Mucosa of rectum (tissue), 2 donors: ENCODE measurements at regions not wholly inside any gene's neighbourhood (a gene's known extent, or its start where the extent isn't known, plus 50 kb on each side); places are given as distances from the start of the nearest gene placed in this dataset.

Source experiments
- H3K27ac ChIP-seq, 2 donors: one replicate each; pipeline ENCODE4 v1.7.0; 2013; ENCODE audit warnings: inconsistent platforms in 2 of 2, low read depth in 2 of 2, low read length in 2 of 2
- H3K27me3 ChIP-seq, 2 donors: one replicate each; pipeline ENCODE4 v1.7.0; 2013; ENCODE audit warnings: low read length in 2 of 2; ENCODE audit not compliant: control insufficient read depth in 2 of 2, insufficient read depth in 2 of 2
- H3K36me3 ChIP-seq, 2 donors: one replicate each; pipeline ENCODE4 v1.7.0; 2013; ENCODE audit warnings: low read length in 2 of 2; ENCODE audit not compliant: control insufficient read depth in 2 of 2, insufficient read depth in 2 of 2
- H3K4me1 ChIP-seq, 2 donors: one replicate each; pipeline ENCODE4 v1.7.0; 2013; ENCODE audit warnings: low read length in 2 of 2, mild to moderate bottlenecking in 1 of 2; ENCODE audit not compliant: control insufficient read depth in 2 of 2, insufficient read depth in 2 of 2
- H3K4me3 ChIP-seq, 2 donors: one replicate each; pipeline ENCODE4 v1.7.0; 2013; ENCODE audit warnings: low read length in 2 of 2
- H3K9ac ChIP-seq, 2 donors: one replicate each; pipeline ENCODE4 v1.7.0; 2013; ENCODE audit warnings: low read length in 2 of 2, low read depth in 1 of 2, mild to moderate bottlenecking in 1 of 2
- H3K9me3 ChIP-seq, 2 donors: one replicate each; pipeline ENCODE4 v1.7.0; 2013; ENCODE audit warnings: low read length in 2 of 2; ENCODE audit not compliant: control insufficient read depth in 2 of 2
- donor health status: healthy.
- donor health status: Normal muscosa, but diverticular disease.

DNA sequence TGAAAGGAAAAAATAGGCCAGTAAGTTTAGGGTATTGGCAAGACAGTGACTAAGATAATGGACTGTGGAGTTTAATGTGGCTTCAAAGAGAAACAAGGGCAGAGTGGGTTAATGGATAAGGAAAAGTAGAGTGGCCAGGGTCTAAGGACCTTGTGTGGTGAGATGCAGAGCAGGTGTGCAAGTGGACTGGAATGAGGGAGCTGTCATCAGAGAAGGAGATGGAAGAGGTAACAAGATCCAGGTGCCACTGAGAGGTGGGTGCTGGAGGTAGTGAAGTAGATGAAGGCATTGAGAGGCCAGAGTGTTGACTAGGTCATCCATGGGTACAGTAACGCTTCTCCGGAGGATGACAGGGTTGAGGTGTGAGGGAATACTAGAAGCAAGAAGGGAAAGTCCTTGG, 136.1 kb downstream of the QRSL1 start:
- no peak overlapping the region for H3K27ac ChIP-seq
- no peaks in the 10 kb centered on the region for H3K36me3 ChIP-seq
- no peaks in the 10 kb centered on the region for H3K27me3 ChIP-seq

DNA sequence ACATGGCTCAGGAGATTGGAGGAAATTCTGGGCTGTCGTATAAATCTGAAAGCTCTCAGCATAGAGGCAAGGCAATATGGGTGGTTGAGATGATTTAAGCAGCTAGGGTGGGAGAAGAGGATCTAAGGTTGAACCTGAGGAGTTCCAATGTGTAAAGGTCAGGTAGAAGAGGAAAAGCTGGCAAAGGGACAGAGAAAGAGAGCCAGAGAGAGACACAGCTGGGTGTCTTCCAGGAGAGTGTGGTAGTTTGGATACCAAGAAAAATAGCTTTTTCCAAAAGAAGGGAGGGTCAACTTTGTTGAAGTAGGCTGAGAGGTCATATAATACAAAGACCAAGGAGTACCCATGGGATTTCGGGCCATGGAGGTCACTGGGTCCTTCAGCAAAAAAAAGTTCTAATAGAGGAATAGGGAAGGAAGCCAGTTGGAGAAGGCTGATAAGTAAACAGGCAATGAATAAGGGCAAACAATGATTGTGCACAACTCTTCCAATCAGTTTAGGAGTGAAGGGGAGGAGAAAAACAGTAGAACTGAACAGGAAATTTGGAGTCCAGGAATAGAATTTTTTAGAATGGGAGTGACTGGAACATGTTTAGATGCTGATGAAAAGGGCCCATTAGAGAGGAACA, 135.1 kb downstream of the QRSL1 start:
- Histone ChIP-seq H3K4me1 (peaks cover 0 to 2% of the 10 kb centered on the region in 2 donors), H3K4me3 (no peak overlapping the region), H3K36me3 (no peaks in the 10 kb centered on the region), H3K27me3 (no peaks in the 10 kb centered on the region), H3K27ac (no peak overlapping the region), H3K9ac (no peak overlapping the region), H3K9me3 (no peaks in the 10 kb centered on the region)

More for the DNA sequence above, 136.1 kb downstream of the QRSL1 start:
- H3K9me3 ChIP-seq: peaks cover 0 to 2% of the 10 kb centered on the region in 2 donors
- H3K4me1 ChIP-seq: peaks cover 0 to 2% of the 10 kb centered on the region in 2 donors
- H3K4me3 ChIP-seq: no peak overlapping the region
- no peak overlapping the region for H3K9ac ChIP-seq

DNA sequence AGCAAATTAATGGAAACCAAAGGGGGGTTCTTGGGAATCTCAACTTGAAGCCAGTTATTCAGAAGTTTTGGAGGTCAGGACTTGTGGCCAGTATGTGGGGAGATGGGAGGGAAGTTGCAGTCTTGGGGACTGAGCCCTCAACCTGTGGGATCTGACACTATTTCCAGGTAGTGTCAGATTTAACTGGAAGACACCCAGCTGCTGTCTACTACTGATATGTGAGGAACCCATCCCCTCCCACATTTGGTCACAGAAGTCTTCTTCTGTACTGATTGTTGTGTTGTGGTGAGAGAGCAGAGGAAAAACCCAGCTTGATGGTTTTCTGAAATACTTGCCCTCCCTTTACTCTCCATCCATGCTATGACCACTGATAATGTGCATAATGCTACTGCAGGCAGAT, 134.0 kb downstream of the QRSL1 start:
- Histone ChIP-seq H3K27me3 (no peaks in the 10 kb centered on the region), H3K4me3 (no peak overlapping the region), H3K36me3 (no peaks in the 10 kb centered on the region), H3K9ac (no peak overlapping the region), H3K9me3 (no peaks in the 10 kb centered on the region), H3K4me1 (peaks cover 0 to 2% of the 10 kb centered on the region in 2 donors), H3K27ac (no peak overlapping the region)

DNA sequence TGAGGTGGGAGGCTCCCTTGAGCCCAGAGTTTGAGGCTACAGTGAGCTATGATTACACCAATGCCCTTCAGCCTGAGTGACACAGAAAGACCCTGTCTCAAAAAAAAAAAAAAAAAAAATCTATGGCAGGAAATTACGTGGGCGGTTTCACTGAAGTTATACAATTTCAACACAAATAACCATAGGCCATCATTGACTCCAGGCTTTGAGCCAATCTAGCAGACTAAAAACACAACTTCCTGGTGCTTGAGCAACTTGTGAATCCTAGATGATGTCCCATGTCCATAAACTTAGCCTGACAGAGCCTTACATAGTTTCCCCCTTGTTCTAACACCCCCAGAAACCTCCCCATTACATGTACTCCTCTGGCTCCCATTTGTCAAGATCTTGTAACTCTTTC, 131.8 kb downstream of the QRSL1 start:
- H3K9me3 ChIP-seq: no peaks in the 10 kb centered on the region
- no peak overlapping the region for H3K9ac ChIP-seq
- no peaks in the 10 kb centered on the region for H3K36me3 ChIP-seq
- no peak overlapping the region for H3K27ac ChIP-seq
- H3K27me3 ChIP-seq: no peaks in the 10 kb centered on the region
- no peak overlapping the region for H3K4me3 ChIP-seq
- peaks cover 0 to 2% of the 10 kb centered on the region in 2 donors for H3K4me1 ChIP-seq

DNA sequence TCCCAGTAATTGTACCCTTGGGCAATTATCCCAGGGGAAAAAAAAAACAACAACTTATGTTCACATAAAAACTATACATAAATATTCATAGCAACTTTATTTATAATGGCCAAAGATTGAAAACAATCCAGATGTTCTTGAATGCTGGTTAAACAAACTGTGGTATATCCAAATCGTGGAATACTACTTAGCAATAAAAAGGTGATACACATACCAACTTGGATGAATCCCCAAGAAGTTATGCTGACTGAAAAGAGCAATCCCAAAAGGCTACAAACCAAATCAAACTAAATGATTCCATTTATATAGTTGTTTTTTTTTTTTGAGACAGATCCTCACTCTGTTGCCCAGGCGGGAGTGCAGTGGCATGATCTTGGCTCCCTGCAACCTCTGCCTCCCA, 129.7 kb downstream of the QRSL1 start:
- H3K9me3 ChIP-seq: no peaks in the 10 kb centered on the region

DNA sequence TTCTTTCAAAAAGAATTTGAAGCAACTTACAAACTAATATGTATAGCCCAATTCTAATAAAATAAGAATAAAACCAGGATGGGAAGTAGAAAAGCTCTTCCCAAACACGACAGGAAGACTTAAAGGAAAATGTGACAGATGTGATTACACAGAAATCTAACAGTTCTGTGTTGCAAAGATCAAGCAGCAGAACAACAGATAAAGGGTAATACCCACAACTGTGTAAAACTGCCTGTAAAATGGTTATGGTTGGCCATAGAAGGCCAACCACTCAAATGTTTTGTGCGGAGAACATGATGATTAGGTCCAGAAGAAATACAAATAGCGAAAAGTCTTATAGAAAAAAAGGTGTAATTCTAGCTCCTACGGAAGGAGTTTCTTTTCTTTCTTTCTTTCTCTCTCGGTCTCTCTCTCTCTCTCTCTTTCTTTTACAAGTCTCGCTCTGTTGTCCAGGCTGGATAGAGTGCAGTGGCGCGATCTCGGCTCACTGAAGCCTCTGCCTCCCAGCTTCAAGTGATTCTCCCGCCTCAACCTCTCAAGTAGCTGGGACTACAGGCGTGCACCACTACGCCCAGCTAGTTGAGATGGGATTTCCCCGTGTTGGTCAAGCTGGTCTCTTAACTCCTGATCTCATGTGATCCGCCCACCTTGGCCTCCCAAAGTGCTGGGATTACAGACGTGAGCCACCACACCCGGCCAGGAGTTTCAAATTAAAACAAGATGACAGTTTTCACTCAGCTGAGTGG, 128.5 kb downstream of the QRSL1 start:
- peaks cover 0 to 2% of the 10 kb centered on the region in 2 donors for H3K4me1 ChIP-seq
- H3K9me3 ChIP-seq: no peaks in the 10 kb centered on the region
- H3K27ac ChIP-seq: no peak overlapping the region
- no peak overlapping the region for H3K4me3 ChIP-seq
- H3K27me3 ChIP-seq: no peaks in the 10 kb centered on the region
- no peak overlapping the region for H3K9ac ChIP-seq
- no peaks in the 10 kb centered on the region for H3K36me3 ChIP-seq

More for the DNA sequence above, 129.7 kb downstream of the QRSL1 start:
- H3K4me3 ChIP-seq: no peak overlapping the region
- no peaks in the 10 kb centered on the region for H3K27me3 ChIP-seq
- no peaks in the 10 kb centered on the region for H3K36me3 ChIP-seq
- H3K9ac ChIP-seq: no peak overlapping the region
- peaks cover 0 to 2% of the 10 kb centered on the region in 2 donors for H3K4me1 ChIP-seq
- H3K27ac ChIP-seq: no peak overlapping the region

DNA sequence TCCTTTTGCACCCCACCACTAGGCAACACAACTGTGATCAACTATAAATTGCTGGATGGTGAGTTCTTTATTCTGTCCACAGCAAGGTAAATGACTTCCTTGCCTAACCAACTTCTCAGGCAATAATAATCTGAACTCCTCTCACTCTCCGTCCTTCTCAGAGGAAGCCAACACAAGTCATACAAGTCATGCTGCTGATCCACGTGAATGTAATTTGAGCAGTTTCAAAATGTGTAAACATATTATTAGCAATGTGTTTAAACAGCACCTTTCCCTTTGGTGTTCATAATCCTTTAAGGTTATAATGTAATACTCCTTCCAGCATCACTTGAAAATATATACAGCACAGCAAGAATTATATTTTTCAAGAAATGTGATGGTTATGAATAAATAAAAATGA, 127.9 kb downstream of the QRSL1 start:
- Histone ChIP-seq H3K9ac (no peak overlapping the region), H3K4me3 (no peak overlapping the region), H3K27ac (no peak overlapping the region), H3K27me3 (no peaks in the 10 kb centered on the region), H3K4me1 (peaks cover 0 to 2% of the 10 kb centered on the region in 2 donors), H3K36me3 (no peaks in the 10 kb centered on the region), H3K9me3 (no peaks in the 10 kb centered on the region)

DNA sequence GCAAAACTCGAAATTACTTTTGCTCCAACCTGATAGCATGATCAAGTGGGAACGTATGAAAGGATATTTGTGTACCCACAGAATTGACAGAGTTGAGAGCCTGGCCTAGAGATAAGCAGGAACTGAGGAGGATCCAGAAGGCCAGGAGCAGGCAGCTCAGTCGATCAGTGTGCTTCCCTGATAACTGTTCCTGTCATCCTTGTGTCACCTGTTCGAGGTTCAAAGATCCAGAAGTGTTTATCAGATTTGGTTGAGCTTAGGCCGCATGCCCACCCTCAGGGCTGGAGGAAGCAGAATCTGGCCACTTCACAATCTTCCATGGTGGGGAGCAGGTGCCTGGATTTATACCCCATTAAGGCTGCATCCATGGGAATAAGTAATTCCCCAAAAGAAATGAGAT, 124.8 kb downstream of the QRSL1 start:
- H3K9me3 ChIP-seq: no peaks in the 10 kb centered on the region
- H3K27ac ChIP-seq: no peak overlapping the region
- H3K36me3 ChIP-seq: no peaks in the 10 kb centered on the region
- H3K4me3 ChIP-seq: no peak overlapping the region
- no peaks in the 10 kb centered on the region for H3K27me3 ChIP-seq
- H3K4me1 ChIP-seq: peaks cover 15 to 18% of the 10 kb centered on the region in 2 donors
- no peak overlapping the region for H3K9ac ChIP-seq

DNA sequence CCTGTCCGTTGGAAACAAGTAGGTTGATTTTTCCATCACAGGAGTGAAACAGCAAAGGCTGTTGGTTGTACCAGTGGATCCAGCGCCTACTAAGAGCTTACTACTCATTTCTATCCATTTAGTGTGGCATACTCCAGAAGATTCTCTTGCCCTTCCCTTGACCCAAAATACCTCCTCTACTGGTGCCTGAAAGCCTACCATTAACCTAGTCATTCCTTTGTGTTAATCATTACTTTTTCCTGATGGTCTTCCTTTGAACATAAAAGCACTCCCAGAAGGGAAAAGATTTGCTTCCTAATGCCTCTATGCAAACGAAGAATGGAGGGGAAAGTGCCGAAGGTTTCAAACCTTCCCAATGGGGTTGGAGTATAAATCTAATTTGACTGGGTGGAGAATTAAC, 123.3 kb downstream of the QRSL1 start:
- Histone ChIP-seq H3K4me1 (peaks cover 21 to 24% of the 10 kb centered on the region in 2 donors), H3K4me3 (no peak overlapping the region), H3K27ac (no peak overlapping the region), H3K9ac (no peak overlapping the region), H3K27me3 (no peaks in the 10 kb centered on the region), H3K36me3 (no peaks in the 10 kb centered on the region), H3K9me3 (no peaks in the 10 kb centered on the region)

DNA sequence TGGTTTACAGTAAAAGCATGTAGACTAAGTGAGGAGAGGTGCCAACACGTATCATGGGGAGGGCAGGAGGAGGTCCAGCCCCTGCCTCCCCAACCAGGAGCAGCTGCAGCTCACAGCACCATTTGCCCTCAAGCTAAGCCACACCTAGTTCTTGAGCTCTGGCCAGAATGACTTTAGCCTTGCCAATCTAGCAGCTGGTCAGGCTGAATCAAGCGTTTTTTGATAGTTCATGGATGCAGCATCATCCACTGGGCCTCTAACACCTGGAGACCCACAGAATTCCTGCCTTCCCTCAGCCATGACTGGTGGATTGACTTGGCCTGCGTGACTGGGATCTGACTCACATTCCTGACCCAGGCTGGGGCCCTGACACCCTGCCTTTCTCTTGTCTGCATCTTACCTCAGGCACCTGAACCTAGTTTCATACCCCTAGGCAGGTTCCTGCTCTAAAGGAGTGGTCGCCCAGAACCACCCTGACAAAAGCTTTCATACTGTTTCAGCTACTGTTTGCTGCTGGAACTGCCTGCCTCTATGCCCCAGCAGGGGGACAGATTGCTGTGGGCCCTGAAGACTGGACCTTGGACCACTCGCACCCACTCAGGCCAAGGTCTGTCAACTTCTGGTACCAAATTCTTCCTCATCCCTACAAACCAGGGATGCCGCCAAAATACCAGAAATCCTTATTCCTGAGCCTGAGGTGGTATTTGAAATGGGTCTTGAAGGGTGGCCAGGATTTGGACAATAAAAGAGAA, 122.3 kb downstream of the QRSL1 start:
- Histone ChIP-seq H3K36me3 (no peaks in the 10 kb centered on the region), H3K27me3 (no peaks in the 10 kb centered on the region), H3K27ac (peak overlapping the region; percentile 9 to 10), H3K4me3 (no peak overlapping the region), H3K4me1 (peaks cover 21 to 28% of the 10 kb centered on the region in 2 donors), H3K9me3 (no peaks in the 10 kb centered on the region), H3K9ac (no peak overlapping the region)
